Spleen (tissue), 11 donors: ENCODE measurements at regions not wholly inside any gene's neighbourhood (a gene's known extent, or its start where the extent isn't known, plus 50 kb on each side); places are given as distances from the start of the nearest gene placed in this dataset.

Source experiments
- DNase-seq: peaks from one replicate; pipeline ENCODE4 v3.0.0-alpha.2; 2020
- H3K27ac ChIP-seq, 8 donors: fragments of 200-600 bp; sonication (generic) in 7 of 8; 1 replicate in 4 of 8; 2 replicates in 4 of 8; pipeline versions ENCODE4 v1.5.0 to v1.8.0; 2016 to 2021; ENCODE audit warnings: inconsistent platforms in 4 of 8, mild to moderate bottlenecking in 4 of 8, moderate library complexity in 1 of 8
- H3K27me3 ChIP-seq, 7 donors: fragments of 200-600 bp; sonication (generic) in 6 of 7; replicated peaks in 1 of 7; 1 replicate in 4 of 7; 2 replicates in 3 of 7; pipeline versions ENCODE4 v1.5.0 to v1.8.0; 2016 to 2021; ENCODE audit warnings: inconsistent platforms in 3 of 7, mild to moderate bottlenecking in 1 of 7
- H3K36me3 ChIP-seq, 6 donors: fragments of 200-600 bp; sonication (generic) in 5 of 6; 1 replicate in 4 of 6; 2 replicates in 2 of 6; pipeline versions ENCODE4 v1.5.0 to v1.8.0; 2016 to 2021; ENCODE audit warnings: inconsistent platforms in 2 of 6
- H3K4me1 ChIP-seq, 6 donors: fragments of 200-600 bp; sonication (generic) in 5 of 6; 1 replicate in 3 of 6; 2 replicates in 3 of 6; pipeline versions ENCODE4 v1.5.0 to v1.8.0; 2016 to 2021; ENCODE audit warnings: inconsistent platforms in 3 of 6
- H3K4me3 ChIP-seq, 8 donors: fragments of 200-600 bp; sonication (generic) in 7 of 8; 1 replicate in 4 of 8; 2 replicates in 4 of 8; pipeline versions ENCODE4 v1.5.0 to v1.8.0; 2016 to 2021; ENCODE audit warnings: inconsistent platforms in 4 of 8, mild to moderate bottlenecking in 4 of 8, moderate library complexity in 2 of 8
- H3K9me3 ChIP-seq, 8 donors: fragments of 200-600 bp; sonication (generic) in 7 of 8; 1 replicate in 4 of 8; 2 replicates in 4 of 8; pipeline versions ENCODE4 v1.5.0 to v1.8.0; 2016 to 2021; ENCODE audit warnings: inconsistent platforms in 4 of 8
- POLR2A ChIP-seq, 3 donors: fragments of 450-650 bp; IDR thresholded peaks; one replicate each; pipeline ENCODE4 v1.5.1; 2017; ENCODE audit warnings: antibody characterized with exemption in 3 of 3, mild to moderate bottlenecking in 1 of 3
- POLR2AphosphoS5 ChIP-seq, 3 donors: sonication (generic); formaldehyde crosslinking; IDR thresholded peaks; one replicate each; pipeline ENCODE4 v1.5.1; 2017; ENCODE audit warnings: antibody characterized with exemption in 3 of 3
- WGBS, 5 donors: extraction: QIAGEN DNeasy Blood & Tissue Kit in 3 of 5; methylation state at CpG; one replicate each; pipeline versions ENCODE4 v1.1.5 to v1.1.7; 2013 to 2018; 5-methylcytosine and 5-hydroxymethylcytosine counted together
- intact Hi-C: fragments of 100-400 bp; cut with DNase I; formaldehyde crosslinking; loops from one replicate; pipeline ENCODE4 v1.15.0; 2023; ENCODE audit warnings: low total_unique reads
- TF ChIP-seq, protein P1 (sequence below), 11 experiments: fragments of 200-600 bp in 7 of 11; fragments of 450-650 bp in 4 of 11; sonication (generic) in 4 of 11; IDR thresholded peaks in 8 of 11; conservative IDR thresholded peaks in 3 of 11; 1 replicate in 7 of 11; 2 replicates in 4 of 11; pipeline versions ENCODE4 v1.4.0 to v1.8.0; 2016 to 2021; ENCODE audit warnings: antibody characterized with exemption in 11 of 11, inconsistent platforms in 4 of 11, mild to moderate bottlenecking in 1 of 11
- donor health status: healthy with polysubstance abuse.
- donor health status: DM: no; HTN: no; CAD: no; lungs with moderate emphysema.
- donor health status: DM: no; HTN: no; CAD: no.
- donor health status: Bipolar disorder and iron deficiency.
- donor health status: healthy.
- donor health status: DM: no; HTN: no; CAD: no.
- donor health status: DM: yes; HTN: yes; CAD: no.

DNA sequence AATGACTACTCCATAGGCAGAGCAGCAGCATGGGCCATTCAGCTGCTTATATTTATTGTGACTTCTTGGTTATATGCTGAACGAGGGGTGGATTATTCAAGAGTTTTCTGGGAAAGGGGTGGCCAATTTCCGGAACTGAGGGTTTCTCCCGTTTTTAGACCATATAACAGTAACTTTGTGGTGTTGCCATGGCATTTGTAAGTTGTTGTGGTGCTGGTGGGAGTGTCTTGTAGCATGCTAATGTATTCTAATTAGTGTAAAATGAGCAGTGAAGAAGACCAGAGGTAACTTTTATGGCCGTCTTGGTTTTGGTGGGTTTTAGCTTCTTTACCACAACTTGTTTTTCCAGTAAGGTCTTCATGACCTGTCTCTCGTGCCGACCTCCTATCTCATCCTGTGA is 139.6 kb downstream of the KLF6 start:
- intact Hi-C loops, result no loop called here
- 86 to 93% (median 89%) methylated on average over 6 of the region's 6 CpGs for WGBS, 5 donors
- TF ChIP-seq POLR2AphosphoS5 (IDR thresholded peaks at IDR 0.05), result no peak
- no peak for TF ChIP-seq POLR2A (IDR thresholded peaks at IDR 0.05)
- TF ChIP-seq, protein P1, sequence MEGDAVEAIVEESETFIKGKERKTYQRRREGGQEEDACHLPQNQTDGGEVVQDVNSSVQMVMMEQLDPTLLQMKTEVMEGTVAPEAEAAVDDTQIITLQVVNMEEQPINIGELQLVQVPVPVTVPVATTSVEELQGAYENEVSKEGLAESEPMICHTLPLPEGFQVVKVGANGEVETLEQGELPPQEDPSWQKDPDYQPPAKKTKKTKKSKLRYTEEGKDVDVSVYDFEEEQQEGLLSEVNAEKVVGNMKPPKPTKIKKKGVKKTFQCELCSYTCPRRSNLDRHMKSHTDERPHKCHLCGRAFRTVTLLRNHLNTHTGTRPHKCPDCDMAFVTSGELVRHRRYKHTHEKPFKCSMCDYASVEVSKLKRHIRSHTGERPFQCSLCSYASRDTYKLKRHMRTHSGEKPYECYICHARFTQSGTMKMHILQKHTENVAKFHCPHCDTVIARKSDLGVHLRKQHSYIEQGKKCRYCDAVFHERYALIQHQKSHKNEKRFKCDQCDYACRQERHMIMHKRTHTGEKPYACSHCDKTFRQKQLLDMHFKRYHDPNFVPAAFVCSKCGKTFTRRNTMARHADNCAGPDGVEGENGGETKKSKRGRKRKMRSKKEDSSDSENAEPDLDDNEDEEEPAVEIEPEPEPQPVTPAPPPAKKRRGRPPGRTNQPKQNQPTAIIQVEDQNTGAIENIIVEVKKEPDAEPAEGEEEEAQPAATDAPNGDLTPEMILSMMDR (IDR thresholded peaks at IDR 0.05 in 8 of 11, conservative IDR thresholded peaks at IDR 0.05 in 3 of 11), result no peak

DNA sequence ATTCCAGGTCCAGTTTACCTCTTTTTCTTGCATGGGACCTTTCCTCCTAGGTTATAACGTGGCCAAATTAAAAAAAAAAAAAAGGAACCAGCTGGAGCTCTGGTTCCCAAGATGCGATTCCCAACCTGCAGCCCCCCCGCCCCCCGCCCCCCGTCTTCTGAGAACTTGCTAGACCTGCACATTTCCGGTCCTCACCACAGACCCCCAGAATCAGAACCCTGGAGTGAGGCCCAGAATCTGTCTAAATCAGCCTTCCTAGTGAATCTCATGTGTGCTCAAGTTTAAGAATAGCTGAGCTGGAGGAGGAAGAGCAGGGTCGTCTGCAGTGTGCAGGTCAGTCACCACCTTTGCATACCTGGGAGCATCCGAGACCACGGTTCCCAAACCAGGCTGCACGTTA is 144.2 kb downstream of the KLF6 start:
- H3K36me3 ChIP-seq, result no peaks in the 10 kb centered on the region
- H3K27ac ChIP-seq, result no peak overlapping the region
- H3K4me1 ChIP-seq, result no peaks in the 10 kb centered on the region
- no peak overlapping the region for H3K4me3 ChIP-seq
- H3K27me3 ChIP-seq, result no peaks in the 10 kb centered on the region
- DNase-seq, result no peak
- TF ChIP-seq POLR2AphosphoS5 (IDR thresholded peaks at IDR 0.05), result no peak
- TF ChIP-seq, protein P1 (IDR thresholded peaks at IDR 0.05 in 8 of 11, conservative IDR thresholded peaks at IDR 0.05 in 3 of 11), result no peak
- no peak for TF ChIP-seq POLR2A (IDR thresholded peaks at IDR 0.05)
- peaks cover 0 to 2% (median 0%) of the 10 kb centered on the region in 8 donors for H3K9me3 ChIP-seq
- WGBS, 5 donors, result 48 to 68% (median 66%) methylated on average over 10 of the region's 10 CpGs
- intact Hi-C loops, result no loop called here

More for the DNA sequence above, 139.6 kb downstream of the KLF6 start:
- no peaks in the 10 kb centered on the region for H3K4me1 ChIP-seq
- H3K4me3 ChIP-seq, result no peak overlapping the region
- H3K36me3 ChIP-seq, result no peaks in the 10 kb centered on the region
- H3K9me3 ChIP-seq, result peaks cover 0 to 2% (median 0%) of the 10 kb centered on the region in 8 donors
- no peak overlapping the region for H3K27ac ChIP-seq
- H3K27me3 ChIP-seq, result no peaks in the 10 kb centered on the region
- no peak for DNase-seq

DNA sequence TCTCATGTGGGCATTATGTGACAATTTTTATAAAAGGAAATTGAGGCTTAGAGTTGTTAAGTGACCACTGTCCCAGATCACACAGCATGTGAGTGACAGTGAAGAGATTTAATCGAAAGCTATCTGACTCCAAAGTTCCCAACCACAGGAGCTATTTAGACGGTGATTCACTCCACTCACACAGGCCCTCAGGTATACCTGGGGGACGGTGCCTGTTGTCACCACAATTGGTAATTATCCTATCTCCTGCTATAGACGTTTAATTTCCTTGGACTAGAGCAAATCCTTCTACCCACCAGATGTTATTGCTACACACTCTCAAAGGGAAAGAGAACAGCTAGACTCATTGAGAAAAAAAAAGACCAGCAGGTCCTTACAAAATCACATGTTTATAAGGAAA is 145.5 kb downstream of the KLF6 start:
- 80 to 90% (median 83%) methylated on average over 4 of the region's 4 CpGs for WGBS, 5 donors
- intact Hi-C loops, result no loop called here
- H3K27ac ChIP-seq, result no peak overlapping the region

DNA sequence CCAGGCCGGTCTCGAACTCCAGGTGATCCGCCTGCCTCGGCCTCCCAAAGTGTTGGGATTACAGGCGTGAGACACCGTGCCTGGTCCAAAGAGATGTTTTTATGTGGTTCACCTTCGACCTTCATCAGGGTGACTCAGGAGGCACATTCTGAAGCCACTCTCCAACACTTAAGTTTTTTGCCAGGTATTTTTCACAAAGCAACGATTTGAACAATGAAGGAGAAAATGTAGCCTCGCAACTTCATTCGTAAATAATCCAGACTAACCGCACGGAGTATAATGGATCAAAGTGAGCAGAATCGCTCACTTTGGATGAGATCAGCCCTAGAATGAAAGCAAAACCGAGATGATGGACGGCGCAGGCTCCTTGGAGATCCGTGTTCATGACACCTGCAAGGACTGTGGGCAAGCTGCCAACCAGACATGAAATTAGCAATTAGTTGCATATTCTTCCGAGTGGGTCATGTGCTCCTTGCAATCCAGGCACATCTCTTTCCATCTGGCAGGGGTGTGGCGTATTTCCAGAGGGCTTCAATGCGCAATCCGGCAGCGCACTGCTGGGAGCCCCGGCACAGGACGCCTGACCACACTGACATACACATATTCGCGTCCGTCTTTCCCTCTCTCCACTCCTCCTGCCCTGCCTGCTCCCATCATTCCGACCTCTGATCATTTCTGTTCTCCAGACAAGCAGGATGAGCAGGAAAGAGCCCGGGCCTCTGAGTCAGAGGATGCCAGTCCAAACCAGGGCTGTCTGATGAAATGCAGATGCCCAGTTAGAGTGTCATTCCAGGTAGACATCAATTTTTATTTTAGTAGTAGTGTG is 148.4 kb downstream of the KLF6 start:
- no peaks in the 10 kb centered on the region for H3K36me3 ChIP-seq
- intact Hi-C loops, result no loop called here
- WGBS, 5 donors, result 91 to 95% (median 93%) methylated on average over 29 of the region's 29 CpGs
- H3K9me3 ChIP-seq, result peaks cover 0 to 5% (median 0%) of the 10 kb centered on the region in 8 donors
- no peaks in the 10 kb centered on the region for H3K27me3 ChIP-seq
- TF ChIP-seq POLR2A (IDR thresholded peaks at IDR 0.05) (no peak), POLR2AphosphoS5 (IDR thresholded peaks at IDR 0.05) (no peak)
- TF ChIP-seq, protein P1 (IDR thresholded peaks at IDR 0.05 in 8 of 11, conservative IDR thresholded peaks at IDR 0.05 in 3 of 11), result no peak
- H3K4me3 ChIP-seq, result no peak overlapping the region
- no peaks in the 10 kb centered on the region for H3K4me1 ChIP-seq
- H3K27ac ChIP-seq, result no peak overlapping the region
- DNase-seq, result no peak

More for the DNA sequence above, 145.5 kb downstream of the KLF6 start:
- TF ChIP-seq POLR2AphosphoS5 (IDR thresholded peaks at IDR 0.05), result no peak
- TF ChIP-seq, protein P1 (IDR thresholded peaks at IDR 0.05 in 8 of 11, conservative IDR thresholded peaks at IDR 0.05 in 3 of 11), result no peak
- TF ChIP-seq POLR2A (IDR thresholded peaks at IDR 0.05), result no peak
- Histone ChIP-seq H3K36me3 (no peaks in the 10 kb centered on the region), H3K4me3 (no peak overlapping the region), H3K27me3 (no peaks in the 10 kb centered on the region), H3K9me3 (peaks cover 0 to 6% (median 0%) of the 10 kb centered on the region in 8 donors), H3K4me1 (no peaks in the 10 kb centered on the region)
- DNase-seq, result no peak
